Left lung (tissue), 4 donors: ENCODE measurements at regions not wholly inside any gene's neighbourhood (a gene's known extent, or its start where the extent isn't known, plus 50 kb on each side); places are given as distances from the start of the nearest gene placed in this dataset.

Experiments used
- ATAC-seq: fragments of 200-7000 bp; cut with Tn5 transposase; one replicate; pipeline ENCODE4 v1.9.1; 2020; ENCODE audit warnings: moderate library complexity
- DNase-seq, 4 donors: peaks; one replicate each; pipeline ENCODE4 v3.0.0-alpha.2; 2013 to 2020
- H3K27ac ChIP-seq, 2 donors: fragments of 200-600 bp; sonication (generic) in 1 of 2; one replicate each; pipeline versions ENCODE4 v1.5.0 to v1.8.0; 2020 to 2021
- H3K27me3 ChIP-seq, 2 donors: fragments of 200-600 bp; sonication (generic) in 1 of 2; one replicate each; pipeline versions ENCODE4 v1.5.0 to v1.8.0; 2020 to 2021
- H3K36me3 ChIP-seq, 2 donors: fragments of 200-600 bp; sonication (generic) in 1 of 2; one replicate each; pipeline versions ENCODE4 v1.5.0 to v1.8.0; 2020 to 2021
- H3K4me1 ChIP-seq, 2 donors: fragments of 200-600 bp; one replicate each; pipeline ENCODE4 v1.8.0; 2021
- H3K4me3 ChIP-seq, 2 donors: fragments of 200-600 bp; sonication (generic) in 1 of 2; one replicate each; pipeline versions ENCODE4 v1.5.0 to v1.8.0; 2020 to 2021; ENCODE audit warnings: mild to moderate bottlenecking in 1 of 2
- H3K9me3 ChIP-seq, 2 donors: fragments of 200-600 bp; sonication (generic) in 1 of 2; one replicate each; pipeline versions ENCODE4 v1.5.0 to v1.8.0; 2020 to 2021
- intact Hi-C, 2 donors: fragments of 100-400 bp; cut with DNase I; formaldehyde crosslinking; loops; one replicate each; pipeline versions ENCODE4 v1.11.2 to v1.14.2; 2022
- TF ChIP-seq, protein P1 (sequence below), 2 donors: fragments of 200-600 bp; sonication (generic) in 1 of 2; IDR thresholded peaks; one replicate each; pipeline versions ENCODE4 v1.5.0 to v1.8.0; 2021; ENCODE audit warnings: antibody characterized with exemption in 2 of 2
- donor health status: DM: no; HTN: yes; CAD: no.
- donor health status: DM: no; HTN: no; CAD: no.

DNA sequence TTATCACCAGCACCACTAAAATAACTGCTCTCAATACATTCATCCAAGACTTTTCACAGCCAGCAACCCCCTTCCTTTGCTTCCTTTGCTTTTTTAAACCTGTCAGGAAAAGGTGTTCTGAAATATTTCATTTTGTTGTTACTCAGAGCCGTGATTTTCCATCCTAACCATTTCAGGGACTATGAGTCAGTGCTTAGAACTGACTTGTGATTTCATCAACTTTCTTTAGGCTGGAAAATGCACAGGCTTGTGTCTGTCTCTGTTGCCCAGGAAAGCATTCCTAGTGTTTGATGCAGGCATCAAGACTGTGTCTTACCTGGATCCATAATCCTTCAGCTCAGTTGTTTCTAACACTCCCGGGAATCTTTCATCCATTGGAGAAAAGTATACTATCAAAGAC lies 805.6 kb downstream of the BRINP1 start:
- TF ChIP-seq, protein P1, sequence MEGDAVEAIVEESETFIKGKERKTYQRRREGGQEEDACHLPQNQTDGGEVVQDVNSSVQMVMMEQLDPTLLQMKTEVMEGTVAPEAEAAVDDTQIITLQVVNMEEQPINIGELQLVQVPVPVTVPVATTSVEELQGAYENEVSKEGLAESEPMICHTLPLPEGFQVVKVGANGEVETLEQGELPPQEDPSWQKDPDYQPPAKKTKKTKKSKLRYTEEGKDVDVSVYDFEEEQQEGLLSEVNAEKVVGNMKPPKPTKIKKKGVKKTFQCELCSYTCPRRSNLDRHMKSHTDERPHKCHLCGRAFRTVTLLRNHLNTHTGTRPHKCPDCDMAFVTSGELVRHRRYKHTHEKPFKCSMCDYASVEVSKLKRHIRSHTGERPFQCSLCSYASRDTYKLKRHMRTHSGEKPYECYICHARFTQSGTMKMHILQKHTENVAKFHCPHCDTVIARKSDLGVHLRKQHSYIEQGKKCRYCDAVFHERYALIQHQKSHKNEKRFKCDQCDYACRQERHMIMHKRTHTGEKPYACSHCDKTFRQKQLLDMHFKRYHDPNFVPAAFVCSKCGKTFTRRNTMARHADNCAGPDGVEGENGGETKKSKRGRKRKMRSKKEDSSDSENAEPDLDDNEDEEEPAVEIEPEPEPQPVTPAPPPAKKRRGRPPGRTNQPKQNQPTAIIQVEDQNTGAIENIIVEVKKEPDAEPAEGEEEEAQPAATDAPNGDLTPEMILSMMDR (IDR thresholded peaks at IDR 0.05): no peak

GRCh38 chr9:118567861-118568260 lies 801.4 kb downstream of the BRINP1 start:
- no peak overlapping the region for H3K27ac ChIP-seq
- H3K4me3 ChIP-seq: no peak overlapping the region
- ATAC-seq (no peak), DNase-seq (no peak)
- H3K36me3 ChIP-seq: no peaks in the 10 kb centered on the region
- H3K27me3 ChIP-seq: no peaks in the 10 kb centered on the region
- intact Hi-C loops: no loop called here
- H3K4me1 ChIP-seq: no peaks in the 10 kb centered on the region
- TF ChIP-seq, protein P1 (IDR thresholded peaks at IDR 0.05): no peak
- H3K9me3 ChIP-seq: no peaks in the 10 kb centered on the region

More for the DNA sequence above, 805.6 kb downstream of the BRINP1 start:
- Histone ChIP-seq H3K4me3 (no peak overlapping the region), H3K36me3 (no peaks in the 10 kb centered on the region), H3K9me3 (no peaks in the 10 kb centered on the region), H3K4me1 (no peaks in the 10 kb centered on the region), H3K27me3 (no peaks in the 10 kb centered on the region), H3K27ac (no peak overlapping the region)
- ATAC-seq (no peak), DNase-seq (no peak)
- intact Hi-C loops: no loop called here

GRCh38 chr9:118568704-118569103 lies 800.5 kb downstream of the BRINP1 start:
- Histone ChIP-seq H3K27ac (no peak overlapping the region), H3K4me3 (no peak overlapping the region), H3K9me3 (no peaks in the 10 kb centered on the region), H3K4me1 (no peaks in the 10 kb centered on the region), H3K27me3 (no peaks in the 10 kb centered on the region), H3K36me3 (no peaks in the 10 kb centered on the region)
- ATAC-seq (no peak), DNase-seq (no peak)
- intact Hi-C loops: no loop called here
- TF ChIP-seq, protein P1 (IDR thresholded peaks at IDR 0.05): no peak

- TF ChIP-seq, protein P1 (IDR thresholded peaks at IDR 0.05): no peak
- intact Hi-C loops: no loop called here
- Histone ChIP-seq H3K9me3 (no peaks in the 10 kb centered on the region), H3K27ac (no peak overlapping the region), H3K4me1 (no peaks in the 10 kb centered on the region), H3K4me3 (no peak overlapping the region), H3K27me3 (no peaks in the 10 kb centered on the region), H3K36me3 (no peaks in the 10 kb centered on the region)
- DNase-seq (no peak), ATAC-seq (no peak)
These were observed 800.1 kb downstream of the BRINP1 start for GRCh38 chr9:118569148-118569547.

- no peak overlapping the region for H3K4me3 ChIP-seq
- no peak overlapping the region for H3K27ac ChIP-seq
- no peaks in the 10 kb centered on the region for H3K4me1 ChIP-seq
- no peak for ATAC-seq
- H3K27me3 ChIP-seq: no peaks in the 10 kb centered on the region
- no peaks in the 10 kb centered on the region for H3K36me3 ChIP-seq
- TF ChIP-seq, protein P1 (IDR thresholded peaks at IDR 0.05): no peak
- intact Hi-C loops: no loop called here
- H3K9me3 ChIP-seq: no peaks in the 10 kb centered on the region
- no peak for DNase-seq
These were observed 799.2 kb downstream of the BRINP1 start for GRCh38 chr9:118570066-118570465.
